ENCODE measurements at regions not wholly inside any gene's neighbourhood (a gene's known extent, or its start where the extent isn't known, plus 50 kb on each side); places are given as distances from the start of the nearest gene placed in this dataset.
"Not testable (repeated sequence)": the region's sequence is repeated elsewhere in the genome, so short reads cannot be mapped to it uniquely, and the experiment has no call there.

GRCh38 chr1:198846556-198846955, 207.7 kb downstream of the PTPRC start:
- no peak for DNase-seq (ENCODE audit: low read depth)
- no peak overlapping the region for H3K4me3 ChIP-seq (ENCODE audit: low read length)

GRCh38 chr1:198848206-198848605, 209.4 kb downstream of the PTPRC start:
- no peak overlapping the region for H3K4me3 ChIP-seq (ENCODE audit: low read length)
- DNase-seq (ENCODE audit: low read depth): no peak
- TF ChIP-seq CTCF (conservative IDR thresholded peaks at IDR 0.05; ENCODE audit: low read length): no peak

More at GRCh38 chr1:198846556-198846955, 207.7 kb downstream of the PTPRC start:
- TF ChIP-seq CTCF (conservative IDR thresholded peaks at IDR 0.05; ENCODE audit: low read length): no peak

GRCh38 chr1:198848649-198849048, 209.8 kb downstream of the PTPRC start:
- TF ChIP-seq CTCF (conservative IDR thresholded peaks at IDR 0.05; ENCODE audit: low read length): no peak
- no peak overlapping the region for H3K4me3 ChIP-seq (ENCODE audit: low read length)
- no peak for DNase-seq (ENCODE audit: low read depth)

GRCh38 chr1:198849093-198849492, 210.3 kb downstream of the PTPRC start:
- TF ChIP-seq CTCF (conservative IDR thresholded peaks at IDR 0.05; ENCODE audit: low read length): no peak
- DNase-seq (ENCODE audit: low read depth): no peak
- H3K4me3 ChIP-seq (ENCODE audit: low read length): no peak overlapping the region

- no peak for DNase-seq (ENCODE audit: low read depth)
These were observed 211.4 kb downstream of the PTPRC start for GRCh38 chr1:198850196-198850595.

GRCh38 chr1:198850966-198851365, 212.1 kb downstream of the PTPRC start:
- DNase-seq (ENCODE audit: low read depth); H3K4me3 ChIP-seq (ENCODE audit: low read length): not testable (repeated sequence)

More at GRCh38 chr1:198850196-198850595, 211.4 kb downstream of the PTPRC start:
- no peak overlapping the region for H3K4me3 ChIP-seq (ENCODE audit: low read length)
- no peak for TF ChIP-seq CTCF (conservative IDR thresholded peaks at IDR 0.05; ENCODE audit: low read length)

- no peak for DNase-seq (ENCODE audit: low read depth)
- TF ChIP-seq CTCF (conservative IDR thresholded peaks at IDR 0.05; ENCODE audit: low read length): no peak
- no peak overlapping the region for H3K4me3 ChIP-seq (ENCODE audit: low read length)
These were observed 217.8 kb downstream of the PTPRC start for GRCh38 chr1:198856601-198857000.

GRCh38 chr1:198858033-198858432, 219.2 kb downstream of the PTPRC start:
- DNase-seq (ENCODE audit: low read depth): no peak
- no peak for TF ChIP-seq CTCF (conservative IDR thresholded peaks at IDR 0.05; ENCODE audit: low read length)
- no peak overlapping the region for H3K4me3 ChIP-seq (ENCODE audit: low read length)

All from AG10803 (cell line).